ENCODE measurements at regions not wholly inside any gene's neighbourhood (a gene's known extent, or its start where the extent isn't known, plus 50 kb on each side); places are given as distances from the start of the nearest gene placed in this dataset.
"Not testable (repeated sequence)": the region's sequence is repeated elsewhere in the genome, so short reads cannot be mapped to it uniquely, and the experiment has no call there.

- no peak for DNase-seq
Observed at GRCh38 chr5:100188339-100188738, 346.8 kb upstream of the FAM174A start.

DNA sequence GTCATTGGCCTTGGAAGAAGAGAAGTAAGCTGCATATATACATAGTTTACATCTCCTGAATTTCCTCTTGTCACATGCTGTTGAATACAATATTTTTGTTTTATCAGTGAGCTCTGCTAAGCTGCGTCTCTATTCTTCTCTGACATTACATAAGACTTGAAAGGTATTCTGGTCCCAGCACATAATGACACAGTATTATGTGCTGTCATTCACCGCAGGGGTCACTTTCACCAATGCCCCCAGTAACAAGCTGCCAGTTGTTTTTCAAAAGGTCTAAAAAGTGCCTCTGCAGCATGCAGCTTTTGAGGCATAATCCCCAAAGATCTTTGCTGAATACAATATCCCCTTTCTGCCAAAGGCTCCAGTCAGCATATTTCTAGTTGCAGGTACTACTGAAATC lies 349.0 kb upstream of the FAM174A start:
- DNase-seq: no peak

DNA sequence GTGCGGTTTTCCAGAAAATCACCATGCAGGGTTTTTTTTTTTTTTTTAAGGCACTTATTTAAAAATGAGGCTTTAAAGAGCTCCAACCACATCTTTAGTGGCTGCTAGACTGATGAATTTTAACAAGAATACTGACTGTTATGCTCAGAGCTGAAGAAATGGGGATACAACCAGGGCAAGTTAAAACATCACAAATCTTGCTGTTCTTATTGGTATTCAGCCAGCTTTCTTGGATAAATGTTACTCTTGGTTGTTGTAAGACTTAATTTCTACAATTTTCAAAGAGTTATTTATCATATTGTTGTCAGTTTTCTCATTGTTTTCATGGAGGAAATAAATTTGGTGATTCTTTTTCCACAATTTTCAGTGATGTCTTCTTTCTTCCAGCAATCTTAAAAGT lies 352.8 kb upstream of the FAM174A start:
- no peak for DNase-seq

DNA sequence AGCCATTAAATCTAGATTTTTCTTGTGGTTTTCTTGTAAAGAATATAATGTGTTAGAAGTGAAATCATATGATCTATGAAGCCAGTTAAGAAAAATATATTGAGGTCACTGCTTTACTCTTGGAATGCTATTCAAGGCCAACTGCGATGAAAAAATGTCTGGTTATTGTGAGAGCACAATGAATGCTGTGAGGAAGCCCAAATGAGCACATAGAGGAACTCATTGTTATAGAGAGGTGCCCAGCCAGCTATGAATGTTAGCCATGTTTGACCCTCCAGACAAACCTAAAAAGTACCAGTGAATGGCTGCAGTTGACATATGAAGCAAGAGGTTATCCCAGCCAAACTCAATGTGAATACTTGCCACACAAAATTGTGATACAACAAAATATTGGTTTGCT lies 359.8 kb upstream of the FAM174A start:
- DNase-seq: no peak

DNA sequence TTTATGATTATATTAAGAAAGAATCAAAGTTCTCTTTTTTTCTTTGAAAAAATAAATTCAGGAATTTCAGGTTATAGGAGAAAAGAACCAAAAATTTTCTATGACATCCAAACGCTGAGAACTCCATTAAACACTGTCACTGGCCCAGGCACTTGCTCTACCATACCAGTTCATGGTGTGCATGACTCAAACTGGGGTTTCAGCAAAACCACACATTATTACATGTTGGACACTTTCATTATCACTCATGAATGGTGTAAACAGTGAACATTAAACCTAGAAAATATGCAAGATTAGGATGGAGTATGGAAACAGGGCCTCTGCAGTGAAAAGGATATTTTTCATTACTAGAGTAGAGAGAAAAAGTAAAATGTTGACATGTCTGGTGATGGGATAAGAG lies 369.9 kb upstream of the FAM174A start:
- no peak for DNase-seq

GRCh38 chr5:100161868-100162267 lies 373.3 kb upstream of the FAM174A start:
- DNase-seq: no peak

DNA sequence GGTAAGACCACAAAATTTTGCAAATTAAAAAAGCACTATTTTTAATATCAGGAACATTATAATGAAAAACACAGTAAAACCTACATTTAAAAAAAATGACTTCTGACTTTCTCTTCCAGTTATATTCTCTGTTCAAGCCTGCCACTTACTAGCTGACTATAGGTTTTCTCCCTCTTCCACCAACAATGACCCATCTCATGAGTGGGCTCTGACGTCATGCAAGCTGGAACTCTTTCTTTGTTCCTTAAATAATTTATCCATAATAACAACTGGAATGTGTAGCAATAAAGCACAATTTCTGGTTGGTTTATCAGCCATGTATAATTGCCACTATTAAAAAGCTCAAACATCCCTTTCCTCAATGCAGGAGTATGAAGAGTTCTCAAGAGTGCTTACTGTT lies 378.1 kb upstream of the FAM174A start:
- DNase-seq: no peak

GRCh38 chr5:100148239-100148638 lies 386.9 kb upstream of the FAM174A start:
- DNase-seq: no peak

- DNase-seq: no peak
Observed at GRCh38 chr5:100142607-100143006, 392.6 kb upstream of the FAM174A start.

GRCh38 chr5:100131161-100131560 lies 404.0 kb upstream of the FAM174A start:
- no peak for DNase-seq

GRCh38 chr5:100130307-100130706 lies 404.9 kb upstream of the FAM174A start:
- no peak for DNase-seq

GRCh38 chr5:100119903-100120302 lies 415.3 kb upstream of the FAM174A start:
- no peak for DNase-seq

DNA sequence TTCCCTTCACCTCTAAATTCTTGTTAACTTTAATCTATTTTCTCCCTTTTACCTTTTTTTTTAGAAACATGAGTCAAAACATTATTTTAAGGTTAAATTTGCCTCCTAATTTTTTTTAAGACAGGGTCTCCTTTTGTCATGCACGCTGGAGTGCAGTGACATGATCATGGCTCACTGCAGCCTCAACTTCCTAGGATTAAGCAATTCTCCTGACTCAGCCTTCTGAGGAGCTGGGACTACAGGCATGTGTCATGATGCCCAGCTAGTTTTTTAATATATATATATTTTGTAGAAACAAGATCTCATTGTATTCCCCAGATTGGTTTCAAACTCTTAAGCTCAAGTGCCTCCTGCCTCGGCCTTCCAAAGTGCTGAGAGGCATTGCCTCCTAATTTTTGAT lies 424.7 kb upstream of the FAM174A start:
- DNase-seq: no peak

- no peak for DNase-seq
Observed at GRCh38 chr5:100108883-100109282, 426.3 kb upstream of the FAM174A start.

GRCh38 chr5:100103592-100104119 lies 431.5 kb upstream of the FAM174A start:
- not testable (repeated sequence) for DNase-seq

GRCh38 chr5:100101466-100101865 lies 433.7 kb upstream of the FAM174A start:
- not testable (repeated sequence) for DNase-seq

GRCh38 chr5:100096328-100096727 lies 438.8 kb upstream of the FAM174A start:
- not testable (repeated sequence) for DNase-seq

DNA sequence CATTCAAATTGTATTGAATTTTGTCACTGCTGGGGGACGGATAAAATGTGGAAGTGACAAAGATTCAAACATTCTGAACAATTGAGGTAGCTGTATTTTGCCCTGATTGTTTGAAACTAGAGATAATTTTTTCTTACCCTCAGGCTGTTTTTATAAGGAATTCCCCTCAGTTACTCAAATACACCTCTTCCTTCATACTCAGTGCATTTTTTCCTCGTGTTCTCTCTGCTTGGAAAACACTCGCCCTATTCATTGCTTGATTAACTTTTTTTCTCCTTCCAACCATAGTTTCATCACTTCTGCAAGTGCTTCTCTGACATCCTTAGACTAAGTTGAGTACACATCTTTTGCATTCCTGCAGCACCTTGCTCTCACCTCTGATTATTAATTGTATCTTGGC lies 454.5 kb upstream of the FAM174A start:
- DNase-seq: not testable (repeated sequence)

DNA sequence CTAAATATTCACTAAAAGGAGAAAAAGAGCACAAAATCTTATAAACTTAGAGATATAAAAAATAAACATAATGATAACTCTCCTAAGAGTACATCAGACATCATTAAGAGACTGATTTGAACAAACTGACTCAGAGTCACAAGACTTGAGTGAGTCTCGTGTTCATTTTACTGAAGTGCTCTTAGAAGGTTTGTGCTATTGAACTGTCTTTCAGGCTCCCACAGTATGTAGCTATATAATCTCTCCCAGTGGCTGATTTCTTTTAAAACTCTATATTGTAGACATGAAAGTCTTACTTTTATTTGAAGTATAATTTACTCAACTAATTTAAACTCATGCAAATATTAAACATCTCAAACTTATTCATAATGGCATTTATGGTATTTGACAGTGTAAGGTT lies 456.0 kb upstream of the FAM174A start:
- DNase-seq: not testable (repeated sequence)

- not testable (repeated sequence) for DNase-seq
Observed at GRCh38 chr5:100066020-100066419, 469.2 kb upstream of the FAM174A start.

DNA sequence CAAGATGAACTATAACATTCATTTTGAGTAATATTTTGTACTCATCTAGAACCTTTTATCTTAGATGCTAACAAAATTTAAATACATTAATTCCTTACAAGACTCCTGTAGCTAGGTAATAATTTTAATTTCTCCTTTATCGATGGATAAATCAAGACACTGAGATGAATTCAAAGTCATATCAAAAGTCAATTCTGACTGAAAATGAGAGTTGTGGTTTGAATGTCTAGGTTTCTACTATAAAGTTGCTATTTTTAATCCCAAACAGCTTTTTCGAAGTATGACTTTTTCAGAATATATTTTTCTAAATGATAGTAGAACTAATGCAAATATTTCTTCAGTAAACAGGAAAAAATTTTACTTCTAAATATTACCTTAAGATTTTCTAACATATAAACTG lies 491.7 kb upstream of the FAM174A start:
- no peak for DNase-seq

GRCh38 chr5:100026606-100027005 lies 508.6 kb upstream of the FAM174A start:
- DNase-seq: no peak

DNA sequence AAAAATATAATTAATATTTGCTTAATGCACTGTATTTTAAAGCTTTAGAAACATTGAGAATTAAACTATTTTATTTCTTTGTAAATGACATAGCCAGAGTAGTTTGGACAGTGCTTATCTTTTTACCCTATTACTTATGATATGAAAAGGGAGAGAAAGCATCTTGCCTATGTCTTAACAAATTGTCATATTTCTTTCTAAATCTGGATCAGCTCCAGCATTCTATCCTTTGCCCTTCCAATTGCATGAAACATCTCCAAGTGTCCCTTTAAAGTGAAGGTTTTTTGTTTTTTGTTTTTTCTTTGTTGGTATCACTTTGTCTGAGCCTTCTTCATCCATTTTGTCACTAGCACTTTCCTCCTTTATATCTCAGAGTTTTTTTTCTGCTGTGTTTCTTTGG lies 511.6 kb upstream of the FAM174A start:
- DNase-seq: no peak

DNA sequence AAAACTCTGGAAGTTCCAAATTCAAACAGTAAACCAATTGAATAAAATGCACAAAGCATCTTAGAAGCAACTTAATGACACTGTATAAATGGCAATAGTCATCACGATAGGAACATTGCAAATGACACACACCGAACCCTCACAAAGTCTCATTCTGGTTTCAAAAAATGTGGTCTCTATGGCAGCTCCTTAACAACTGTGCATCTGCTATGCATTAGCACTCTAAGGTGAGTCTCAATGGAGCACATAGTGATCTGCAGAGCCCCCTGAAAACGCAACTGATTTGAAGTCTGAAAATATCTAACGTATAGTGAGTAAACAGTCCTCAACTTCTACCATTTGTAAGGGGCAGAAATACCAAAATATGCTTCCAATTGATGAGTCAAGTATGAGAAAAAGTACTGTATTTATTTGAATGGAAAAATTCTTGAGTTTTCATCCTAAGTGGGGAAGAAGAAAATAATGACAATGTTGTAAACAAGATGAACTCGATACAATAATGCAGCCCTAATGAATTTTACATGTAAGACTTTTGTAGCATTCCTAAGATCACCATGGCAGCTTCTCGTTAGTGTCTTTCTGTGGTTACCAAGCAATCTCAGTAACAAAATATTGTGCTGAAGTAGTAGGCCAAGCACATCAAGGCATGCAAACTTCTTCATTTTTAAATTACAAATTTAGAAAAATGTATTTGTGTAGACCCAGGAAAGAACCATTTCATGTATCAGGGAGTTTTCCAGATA lies 517.5 kb upstream of the FAM174A start:
- DNase-seq: no peak

DNA sequence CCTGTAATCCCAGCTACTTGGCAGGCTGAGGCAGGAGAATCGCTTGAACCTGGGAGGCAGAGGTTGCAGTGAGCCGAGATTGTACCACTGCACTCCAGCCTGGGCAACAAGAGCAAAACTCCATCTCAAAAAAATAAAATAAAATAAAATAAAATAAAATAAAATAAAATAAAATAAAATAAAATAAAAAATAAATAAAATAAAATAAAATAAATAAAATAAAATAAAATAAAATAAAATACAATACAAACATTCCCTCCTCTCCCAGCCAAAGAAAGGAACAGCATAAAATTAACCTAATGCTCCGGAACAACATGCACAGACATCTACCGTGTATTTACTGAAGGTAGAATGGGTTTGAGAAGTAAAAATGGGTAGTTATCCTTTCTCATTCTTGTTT lies 521.9 kb upstream of the FAM174A start:
- DNase-seq: not testable (repeated sequence)

All from NCI-H2029 (cell line).